Large intestine (tissue), 3 donors: ENCODE measurements at regions not wholly inside any gene's neighbourhood (a gene's known extent, or its start where the extent isn't known, plus 50 kb on each side); places are given as distances from the start of the nearest gene placed in this dataset.

Experiments used
- DNase-seq, 2 donors: peaks; one replicate each; pipeline versions ENCODE4 v3.0.0 to v3.0.0-alpha.2; 2013
- H3K27ac ChIP-seq: one replicate; pipeline ENCODE4 v1.5.1; 2013; ENCODE audit warnings: low read length
- H3K27me3 ChIP-seq: 2 replicates; pipeline ENCODE4 v1.6.1; 2013; ENCODE audit warnings: low read length; ENCODE audit not compliant: control insufficient read depth, insufficient read depth
- H3K36me3 ChIP-seq: 2 replicates; pipeline ENCODE4 v1.6.1; 2013; ENCODE audit warnings: low read length; ENCODE audit not compliant: control insufficient read depth, insufficient read depth
- H3K4me1 ChIP-seq: one replicate; pipeline ENCODE4 v1.6.1; 2013; ENCODE audit warnings: low read length; ENCODE audit not compliant: control insufficient read depth, insufficient read depth
- H3K4me3 ChIP-seq: one replicate; pipeline ENCODE4 v1.5.1; 2013; ENCODE audit warnings: low read length
- H3K9me3 ChIP-seq: one replicate; pipeline ENCODE4 v1.6.1; 2013; ENCODE audit warnings: mild to moderate bottlenecking, low read depth, low read length, moderate library complexity; ENCODE audit not compliant: control insufficient read depth
- WGBS: methylation state at CpG from one replicate; pipeline ENCODE4 v1.1.5; 2013; ENCODE audit warnings: low lambda C conversion rate; ENCODE audit not compliant: insufficient coverage; 5-methylcytosine and 5-hydroxymethylcytosine counted together

DNA sequence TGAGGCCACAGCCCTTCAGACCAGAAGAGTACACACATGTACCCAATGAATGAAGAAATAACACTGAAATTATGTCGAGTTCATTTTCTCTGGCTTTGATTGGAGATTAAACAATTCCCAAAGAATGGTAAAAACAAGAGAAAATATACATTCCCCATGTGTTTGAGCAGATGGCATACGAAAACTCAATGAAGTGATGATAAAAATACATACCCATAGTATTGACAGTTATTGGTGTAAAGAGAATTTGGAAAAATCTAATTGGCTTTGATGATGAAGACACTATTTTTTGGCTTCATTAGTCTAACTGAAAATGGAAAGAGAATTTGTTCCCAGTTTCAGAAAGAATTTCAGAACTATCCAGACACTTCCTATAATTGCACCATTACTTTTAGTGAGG lies 76.6 kb upstream of the SNRPB2 start:
- H3K9me3 ChIP-seq: no peaks in the 10 kb centered on the region
- 60% methylated on average over 1 of the region's 2 CpGs for WGBS
- H3K36me3 ChIP-seq: no peaks in the 10 kb centered on the region
- no peak for DNase-seq
- no peak overlapping the region for H3K4me3 ChIP-seq
- no peaks in the 10 kb centered on the region for H3K4me1 ChIP-seq
- H3K27ac ChIP-seq: no peak overlapping the region
- peaks cover 8% of the 10 kb centered on the region for H3K27me3 ChIP-seq

DNA sequence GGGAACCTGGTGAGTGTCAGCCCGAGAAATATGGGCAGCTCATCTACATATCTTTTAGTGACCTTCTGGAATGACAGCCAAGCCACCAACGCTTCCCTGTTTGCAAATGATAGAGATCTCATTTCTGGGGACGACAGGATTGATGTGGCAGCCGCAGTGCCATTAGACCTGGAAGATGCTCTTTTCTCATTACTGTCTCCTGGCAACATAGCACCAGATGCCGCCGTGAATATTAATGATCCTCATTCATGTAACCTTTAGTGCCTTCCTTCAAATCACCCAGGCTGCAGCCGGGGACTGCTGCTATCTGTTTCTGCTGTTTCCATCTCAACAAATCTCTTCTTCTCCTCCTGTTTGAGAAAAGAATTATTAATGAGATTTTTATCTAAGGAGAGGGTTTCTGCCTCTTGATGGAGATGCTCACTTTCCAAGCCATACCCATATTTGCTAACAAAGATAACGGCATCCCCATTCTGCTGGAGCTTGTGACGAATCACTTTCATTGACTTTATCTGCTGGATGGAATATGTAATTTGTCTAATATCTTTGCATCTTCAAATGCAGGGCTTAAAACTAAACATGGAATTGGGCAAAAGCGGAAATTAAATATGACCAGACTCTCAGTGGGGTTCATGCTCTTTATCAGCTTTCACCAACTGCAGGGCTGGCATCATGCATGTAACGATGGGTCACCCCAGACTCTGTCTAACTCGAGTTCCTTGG lies 74.8 kb upstream of the KIF16B start:
- no peak for DNase-seq
- H3K4me3 ChIP-seq: no peak overlapping the region
- no peaks in the 10 kb centered on the region for H3K4me1 ChIP-seq
- H3K36me3 ChIP-seq: no peaks in the 10 kb centered on the region
- H3K9me3 ChIP-seq: no peaks in the 10 kb centered on the region
- 0% methylated on average over 1 of the region's 12 CpGs for WGBS
- H3K27me3 ChIP-seq: no peaks in the 10 kb centered on the region
- H3K27ac ChIP-seq: no peak overlapping the region

DNA sequence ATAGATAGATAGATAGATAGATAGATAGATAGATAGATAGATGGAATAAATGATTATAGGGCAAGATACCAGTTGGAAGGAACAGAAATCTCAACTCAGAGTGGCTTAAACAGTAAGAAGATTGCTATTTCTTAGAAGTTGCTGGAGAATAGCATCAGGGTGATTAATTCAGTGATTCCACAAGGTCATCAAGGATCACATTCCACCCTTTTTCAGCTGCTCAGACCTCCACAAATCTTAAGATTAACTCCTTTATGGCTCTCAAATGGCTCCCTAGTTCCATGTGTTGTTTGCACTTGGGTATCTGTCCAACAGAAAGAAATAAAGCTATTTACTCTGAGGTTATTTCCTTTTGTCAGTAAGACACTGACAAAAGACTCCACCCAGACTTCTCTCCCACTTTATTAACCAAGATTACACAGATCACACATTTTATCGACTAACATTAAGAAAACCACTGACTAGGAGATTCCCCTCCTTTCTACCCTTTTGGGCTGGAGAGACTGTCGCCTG lies 68.3 kb upstream of the KIF16B start:
- Histone ChIP-seq H3K27me3 (no peaks in the 10 kb centered on the region), H3K36me3 (no peaks in the 10 kb centered on the region), H3K4me3 (no peak overlapping the region), H3K27ac (no peak overlapping the region), H3K9me3 (no peaks in the 10 kb centered on the region), H3K4me1 (peaks cover 12% of the 10 kb centered on the region)
- DNase-seq: no peak
- no CpG with 5 or more reads among the region's 2 CpGs for WGBS

DNA sequence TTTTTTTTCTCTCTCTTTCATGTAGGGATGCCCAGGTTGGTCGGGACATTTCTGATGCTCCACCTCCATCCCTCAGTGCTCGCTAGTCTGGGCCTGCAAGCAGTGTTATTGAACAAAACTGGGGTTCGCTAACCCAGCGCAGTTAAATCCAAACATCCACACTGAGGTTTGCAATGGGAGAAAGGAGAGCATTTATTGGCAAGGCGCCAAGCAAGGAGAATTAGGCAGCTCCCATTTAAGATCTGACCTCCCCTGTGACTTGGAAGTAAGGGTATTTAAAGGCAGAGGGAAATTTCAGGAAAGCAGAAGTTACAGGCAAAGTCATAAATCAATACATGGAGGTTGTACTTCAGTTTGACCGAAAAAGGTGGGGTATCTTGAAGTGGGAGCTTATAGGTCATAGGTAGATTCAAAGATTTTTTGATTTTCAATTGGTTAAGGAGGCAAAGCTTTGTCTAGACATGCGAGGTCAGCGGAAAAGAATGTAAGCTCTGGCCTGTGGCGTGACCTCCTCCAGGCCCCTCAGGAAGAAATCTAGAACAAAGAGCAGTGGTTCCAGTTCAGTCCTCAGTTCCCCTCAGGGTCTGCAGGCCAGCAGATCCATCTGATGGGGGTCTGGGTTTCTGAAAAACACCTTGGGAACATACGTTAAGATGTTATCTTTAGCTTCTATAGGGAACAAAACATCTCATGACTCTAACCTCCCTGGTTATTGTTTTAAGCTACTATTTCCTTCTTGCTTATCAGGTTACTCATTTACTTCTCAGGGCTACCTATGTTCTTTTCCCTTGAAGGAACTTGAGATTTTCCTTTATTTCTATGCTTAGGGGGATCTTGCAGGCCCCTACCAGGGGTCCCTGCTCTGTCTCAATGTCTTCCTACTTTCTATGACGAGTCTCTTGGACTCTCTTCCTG lies 66.0 kb upstream of the KIF16B start:
- Histone ChIP-seq H3K9me3 (no peaks in the 10 kb centered on the region), H3K4me3 (no peak overlapping the region), H3K27ac (peak overlapping the region; percentile 17), H3K4me1 (peaks cover 12% of the 10 kb centered on the region), H3K36me3 (no peaks in the 10 kb centered on the region), H3K27me3 (no peaks in the 10 kb centered on the region)
- peak in 1 of 2 donors; percentile 71 for DNase-seq
- 20% methylated on average over 2 of the region's 11 CpGs for WGBS

DNA sequence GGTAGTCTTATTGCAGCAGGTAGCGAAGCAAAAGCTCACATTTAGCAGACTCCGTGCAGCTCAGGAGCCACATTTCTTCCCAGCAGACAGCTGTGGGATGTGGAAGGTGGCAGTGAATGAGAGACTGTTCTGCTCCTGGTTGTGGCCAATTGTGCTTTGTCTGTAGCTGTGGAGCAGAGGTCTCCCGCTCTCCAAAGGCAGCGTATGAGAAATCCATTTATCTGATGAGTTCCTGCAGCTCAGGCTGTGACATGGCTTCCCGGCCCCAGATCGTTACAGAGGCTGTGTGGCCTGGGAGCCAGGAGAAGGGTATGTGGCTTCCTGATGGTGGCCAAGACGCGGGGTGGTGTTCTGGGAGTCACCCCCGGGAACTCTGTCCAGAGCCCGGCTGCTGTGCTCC lies 64.5 kb upstream of the KIF16B start:
- WGBS: no CpG with 5 or more reads among the region's 10 CpGs
- no peak overlapping the region for H3K4me3 ChIP-seq
- no peak overlapping the region for H3K27ac ChIP-seq
- no peaks in the 10 kb centered on the region for H3K36me3 ChIP-seq
- no peak for DNase-seq
- peaks cover 12% of the 10 kb centered on the region for H3K4me1 ChIP-seq
- H3K9me3 ChIP-seq: no peaks in the 10 kb centered on the region
- no peaks in the 10 kb centered on the region for H3K27me3 ChIP-seq

DNA sequence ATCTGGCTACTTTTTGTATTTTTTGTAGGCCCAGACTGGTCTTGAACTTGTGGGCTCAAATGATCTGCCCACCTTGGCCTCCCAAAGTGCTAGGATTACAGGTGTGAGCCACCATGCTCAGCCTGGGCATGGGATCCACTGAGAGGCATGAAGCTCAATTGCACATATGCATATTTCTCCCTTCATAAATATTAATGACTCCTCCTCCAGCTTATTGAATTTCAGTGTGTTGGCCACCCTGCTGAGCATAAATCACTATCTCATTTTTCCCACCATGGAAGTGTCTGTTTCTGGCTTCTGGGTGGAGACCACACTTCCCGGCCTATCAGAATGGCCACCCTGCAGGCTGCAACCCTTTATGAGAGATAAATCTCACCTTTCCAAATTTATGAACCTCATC lies 53.6 kb upstream of the KIF16B start:
- H3K27me3 ChIP-seq: no peaks in the 10 kb centered on the region
- no peaks in the 10 kb centered on the region for H3K9me3 ChIP-seq
- H3K4me1 ChIP-seq: no peaks in the 10 kb centered on the region
- no CpG with 5 or more reads among the region's 1 CpG for WGBS
- H3K36me3 ChIP-seq: no peaks in the 10 kb centered on the region
- H3K27ac ChIP-seq: no peak overlapping the region
- no peak for DNase-seq
- H3K4me3 ChIP-seq: no peak overlapping the region

DNA sequence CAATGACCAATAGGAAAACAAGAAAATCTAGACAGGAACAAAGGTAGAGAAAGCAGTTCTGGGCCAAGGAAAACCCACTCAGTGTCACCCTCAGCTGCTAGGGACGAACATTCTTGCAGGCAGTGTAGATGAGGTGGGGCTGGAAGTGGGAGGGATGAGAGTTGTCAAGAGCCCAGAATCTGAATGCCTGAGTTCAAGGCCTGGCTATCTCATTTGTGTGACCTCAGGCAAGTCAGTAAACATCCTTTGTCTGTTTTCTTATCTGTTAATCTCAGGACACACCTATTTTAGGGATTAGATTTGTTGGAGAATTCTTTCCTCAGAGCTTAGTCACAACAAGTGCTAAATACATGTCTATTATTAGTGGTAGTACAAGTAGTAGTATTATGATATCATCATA lies 50.9 kb upstream of the KIF16B start:
- no CpG with 5 or more reads among the region's 1 CpG for WGBS

More for the DNA sequence above, 50.9 kb upstream of the KIF16B start:
- H3K27ac ChIP-seq: no peak overlapping the region
- H3K27me3 ChIP-seq: no peaks in the 10 kb centered on the region
- no peak for DNase-seq
- no peaks in the 10 kb centered on the region for H3K4me1 ChIP-seq
- no peaks in the 10 kb centered on the region for H3K36me3 ChIP-seq
- H3K9me3 ChIP-seq: no peaks in the 10 kb centered on the region
- no peak overlapping the region for H3K4me3 ChIP-seq
